HepG2 (cell line): ENCODE measurements at regions not wholly inside any gene's neighbourhood (a gene's known extent, or its start where the extent isn't known, plus 50 kb on each side); places are given as distances from the start of the nearest gene placed in this dataset.

Experiments
- ARNTL ChIP-seq: sonication (generic); formaldehyde crosslinking; IDR thresholded peaks from 2 replicates; pipeline ENCODE4 v1.4.0; 2020; ENCODE audit warnings: mild to moderate bottlenecking, missing genetic modification reagents
- NFE2L1 ChIP-seq: sonication (generic); formaldehyde crosslinking; IDR thresholded peaks from 2 replicates; pipeline ENCODE4 v1.4.0; 2020; ENCODE audit warnings: missing genetic modification reagents, mild to moderate bottlenecking, borderline replicate concordance
- NR2F1 ChIP-seq, 2 experiments: fragments of 450-650 bp in 1 of 2; formaldehyde crosslinking in 1 of 2; IDR thresholded peaks; 2 replicates each; pipeline versions ENCODE4 v1.5.0 to v1.6.1; 2016 to 2020; ENCODE audit warnings: mild to moderate bottlenecking in 1 of 2, missing compliant biosample characterization in 1 of 2, missing genetic modification reagents in 1 of 2, moderate library complexity in 1 of 2
- NR2F6 ChIP-seq, 2 experiments: IDR thresholded peaks; 2 replicates each; pipeline ENCODE4 v1.6.1; 2016; ENCODE audit warnings: antibody characterized with exemption in 1 of 2, mild to moderate bottlenecking in 1 of 2
- SMARCE1 ChIP-seq: fragments of 450-650 bp; IDR thresholded peaks from 2 replicates; pipeline ENCODE4 v1.6.1; 2017; ENCODE audit warnings: borderline replicate concordance
- SRSF9 ChIP-seq: fragments of 200-400 bp; formaldehyde crosslinking; IDR thresholded peaks from 2 replicates; pipeline ENCODE4 v1.6.1; 2018; ENCODE audit warnings: borderline replicate concordance, mild to moderate bottlenecking, low read depth, low read length; ENCODE audit not compliant: insufficient read depth, poor library complexity, severe bottlenecking
- ZNF235 ChIP-seq: sonication (generic); formaldehyde crosslinking; IDR thresholded peaks from 2 replicates; pipeline ENCODE4 v1.8.1; 2023; ENCODE audit warnings: mild to moderate bottlenecking, missing genetic modification reagents, borderline replicate concordance
- TF ChIP-seq, protein P1 (sequence below), 2 experiments: sonication (generic) in 1 of 2; formaldehyde crosslinking in 1 of 2; IDR thresholded peaks; 2 replicates each; pipeline versions ENCODE4 v1.4.0 to v1.6.1; 2018 to 2020; ENCODE audit warnings: missing genetic modification reagents in 2 of 2, borderline replicate concordance in 1 of 2, low read depth in 1 of 2, mild to moderate bottlenecking in 1 of 2, missing biosample characterization in 1 of 2
- TF ChIP-seq, protein P2 (sequence below), 2 experiments: IDR thresholded peaks; 2 replicates each; pipeline ENCODE4 v1.6.1; 2011 to 2012; ENCODE audit warnings: low read length in 2 of 2, borderline replicate concordance in 1 of 2, low read depth in 1 of 2, mild to moderate bottlenecking in 1 of 2, moderate library complexity in 1 of 2
- TF ChIP-seq, protein P3 (sequence below): sonication (generic); formaldehyde crosslinking; IDR thresholded peaks from 2 replicates; pipeline ENCODE4 v1.9.0; 2022; ENCODE audit warnings: missing genetic modification reagents, mild to moderate bottlenecking, borderline replicate concordance
- TF ChIP-seq, protein P4 (sequence below): sonication (generic); formaldehyde crosslinking; IDR thresholded peaks from 2 replicates; pipeline ENCODE4 v1.5.0; 2020; ENCODE audit warnings: missing genetic modification reagents
- TF ChIP-seq, protein P5 (sequence below): sonication (generic); formaldehyde crosslinking; IDR thresholded peaks from 2 replicates; pipeline ENCODE4 v1.5.0; 2020; ENCODE audit warnings: mild to moderate bottlenecking, missing genetic modification reagents, moderate library complexity
- TF ChIP-seq, protein P6 (sequence below): sonication (generic); formaldehyde crosslinking; IDR thresholded peaks from 2 replicates; pipeline ENCODE4 v1.8.0; 2022; ENCODE audit warnings: missing genetic modification reagents, mild to moderate bottlenecking, borderline replicate concordance

DNA sequence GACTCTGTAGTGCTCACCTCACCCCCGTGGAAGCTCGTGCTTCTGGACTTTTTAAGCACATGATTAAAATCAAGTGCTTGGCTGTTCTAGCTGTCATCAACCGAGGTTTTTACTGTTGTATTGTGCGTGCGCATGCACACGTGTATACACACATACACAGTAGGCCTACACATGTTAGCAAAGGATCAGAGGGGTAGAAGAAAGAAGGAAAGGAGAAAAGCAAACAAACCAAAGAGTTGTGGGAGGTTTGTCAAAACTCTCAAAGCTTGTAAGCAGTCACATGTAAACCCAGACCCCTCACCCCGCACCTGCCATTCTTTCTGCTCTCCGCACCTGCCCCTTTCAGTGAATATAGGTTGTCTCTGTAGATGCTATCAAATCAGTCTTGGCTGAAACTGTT lies 311.8 kb downstream of the HS3ST1 start:
- TF ChIP-seq SRSF9 (no peak), NFE2L1 (no peak), ZNF235 (CRISPR knock-in tag) (no peak), NR2F6 (IDR thresholded peaks at IDR 0.05) (no peak), NR2F6 (CRISPR knock-in tag; IDR thresholded peaks at IDR 0.05) (no peak), NR2F1 (CRISPR knock-in tag; IDR thresholded peaks at IDR 0.05) (no peak), SMARCE1 (no peak), ARNTL (CRISPR knock-in tag) (no peak)
- TF ChIP-seq, protein P1, sequence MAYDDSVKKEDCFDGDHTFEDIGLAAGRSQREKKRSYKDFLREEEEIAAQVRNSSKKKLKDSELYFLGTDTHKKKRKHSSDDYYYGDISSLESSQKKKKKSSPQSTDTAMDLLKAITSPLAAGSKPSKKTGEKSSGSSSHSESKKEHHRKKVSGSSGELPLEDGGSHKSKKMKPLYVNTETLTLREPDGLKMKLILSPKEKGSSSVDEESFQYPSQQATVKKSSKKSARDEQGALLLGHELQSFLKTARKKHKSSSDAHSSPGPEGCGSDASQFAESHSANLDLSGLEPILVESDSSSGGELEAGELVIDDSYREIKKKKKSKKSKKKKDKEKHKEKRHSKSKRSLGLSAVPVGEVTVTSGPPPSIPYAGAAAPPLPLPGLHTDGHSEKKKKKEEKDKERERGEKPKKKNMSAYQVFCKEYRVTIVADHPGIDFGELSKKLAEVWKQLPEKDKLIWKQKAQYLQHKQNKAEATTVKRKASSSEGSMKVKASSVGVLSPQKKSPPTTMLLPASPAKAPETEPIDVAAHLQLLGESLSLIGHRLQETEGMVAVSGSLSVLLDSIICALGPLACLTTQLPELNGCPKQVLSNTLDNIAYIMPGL (CRISPR knock-in tag; IDR thresholded peaks at IDR 0.05; ENCODE audit: borderline replicate concordance in 1 of 2, low read depth in 1 of 2): no peak
- TF ChIP-seq, protein P2, sequence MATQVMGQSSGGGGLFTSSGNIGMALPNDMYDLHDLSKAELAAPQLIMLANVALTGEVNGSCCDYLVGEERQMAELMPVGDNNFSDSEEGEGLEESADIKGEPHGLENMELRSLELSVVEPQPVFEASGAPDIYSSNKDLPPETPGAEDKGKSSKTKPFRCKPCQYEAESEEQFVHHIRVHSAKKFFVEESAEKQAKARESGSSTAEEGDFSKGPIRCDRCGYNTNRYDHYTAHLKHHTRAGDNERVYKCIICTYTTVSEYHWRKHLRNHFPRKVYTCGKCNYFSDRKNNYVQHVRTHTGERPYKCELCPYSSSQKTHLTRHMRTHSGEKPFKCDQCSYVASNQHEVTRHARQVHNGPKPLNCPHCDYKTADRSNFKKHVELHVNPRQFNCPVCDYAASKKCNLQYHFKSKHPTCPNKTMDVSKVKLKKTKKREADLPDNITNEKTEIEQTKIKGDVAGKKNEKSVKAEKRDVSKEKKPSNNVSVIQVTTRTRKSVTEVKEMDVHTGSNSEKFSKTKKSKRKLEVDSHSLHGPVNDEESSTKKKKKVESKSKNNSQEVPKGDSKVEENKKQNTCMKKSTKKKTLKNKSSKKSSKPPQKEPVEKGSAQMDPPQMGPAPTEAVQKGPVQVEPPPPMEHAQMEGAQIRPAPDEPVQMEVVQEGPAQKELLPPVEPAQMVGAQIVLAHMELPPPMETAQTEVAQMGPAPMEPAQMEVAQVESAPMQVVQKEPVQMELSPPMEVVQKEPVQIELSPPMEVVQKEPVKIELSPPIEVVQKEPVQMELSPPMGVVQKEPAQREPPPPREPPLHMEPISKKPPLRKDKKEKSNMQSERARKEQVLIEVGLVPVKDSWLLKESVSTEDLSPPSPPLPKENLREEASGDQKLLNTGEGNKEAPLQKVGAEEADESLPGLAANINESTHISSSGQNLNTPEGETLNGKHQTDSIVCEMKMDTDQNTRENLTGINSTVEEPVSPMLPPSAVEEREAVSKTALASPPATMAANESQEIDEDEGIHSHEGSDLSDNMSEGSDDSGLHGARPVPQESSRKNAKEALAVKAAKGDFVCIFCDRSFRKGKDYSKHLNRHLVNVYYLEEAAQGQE (IDR thresholded peaks at IDR 0.05; ENCODE audit: borderline replicate concordance in 1 of 2, low read depth in 1 of 2, low read length in 2 of 2): no peak
- TF ChIP-seq, protein P3, sequence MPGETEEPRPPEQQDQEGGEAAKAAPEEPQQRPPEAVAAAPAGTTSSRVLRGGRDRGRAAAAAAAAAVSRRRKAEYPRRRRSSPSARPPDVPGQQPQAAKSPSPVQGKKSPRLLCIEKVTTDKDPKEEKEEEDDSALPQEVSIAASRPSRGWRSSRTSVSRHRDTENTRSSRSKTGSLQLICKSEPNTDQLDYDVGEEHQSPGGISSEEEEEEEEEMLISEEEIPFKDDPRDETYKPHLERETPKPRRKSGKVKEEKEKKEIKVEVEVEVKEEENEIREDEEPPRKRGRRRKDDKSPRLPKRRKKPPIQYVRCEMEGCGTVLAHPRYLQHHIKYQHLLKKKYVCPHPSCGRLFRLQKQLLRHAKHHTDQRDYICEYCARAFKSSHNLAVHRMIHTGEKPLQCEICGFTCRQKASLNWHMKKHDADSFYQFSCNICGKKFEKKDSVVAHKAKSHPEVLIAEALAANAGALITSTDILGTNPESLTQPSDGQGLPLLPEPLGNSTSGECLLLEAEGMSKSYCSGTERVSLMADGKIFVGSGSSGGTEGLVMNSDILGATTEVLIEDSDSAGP (CRISPR knock-in tag): no peak
- TF ChIP-seq, protein P4, sequence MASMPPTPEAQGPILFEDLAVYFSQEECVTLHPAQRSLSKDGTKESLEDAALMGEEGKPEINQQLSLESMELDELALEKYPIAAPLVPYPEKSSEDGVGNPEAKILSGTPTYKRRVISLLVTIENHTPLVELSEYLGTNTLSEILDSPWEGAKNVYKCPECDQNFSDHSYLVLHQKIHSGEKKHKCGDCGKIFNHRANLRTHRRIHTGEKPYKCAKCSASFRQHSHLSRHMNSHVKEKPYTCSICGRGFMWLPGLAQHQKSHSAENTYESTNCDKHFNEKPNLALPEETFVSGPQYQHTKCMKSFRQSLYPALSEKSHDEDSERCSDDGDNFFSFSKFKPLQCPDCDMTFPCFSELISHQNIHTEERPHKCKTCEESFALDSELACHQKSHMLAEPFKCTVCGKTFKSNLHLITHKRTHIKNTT (CRISPR knock-in tag): no peak
- TF ChIP-seq, protein P5, sequence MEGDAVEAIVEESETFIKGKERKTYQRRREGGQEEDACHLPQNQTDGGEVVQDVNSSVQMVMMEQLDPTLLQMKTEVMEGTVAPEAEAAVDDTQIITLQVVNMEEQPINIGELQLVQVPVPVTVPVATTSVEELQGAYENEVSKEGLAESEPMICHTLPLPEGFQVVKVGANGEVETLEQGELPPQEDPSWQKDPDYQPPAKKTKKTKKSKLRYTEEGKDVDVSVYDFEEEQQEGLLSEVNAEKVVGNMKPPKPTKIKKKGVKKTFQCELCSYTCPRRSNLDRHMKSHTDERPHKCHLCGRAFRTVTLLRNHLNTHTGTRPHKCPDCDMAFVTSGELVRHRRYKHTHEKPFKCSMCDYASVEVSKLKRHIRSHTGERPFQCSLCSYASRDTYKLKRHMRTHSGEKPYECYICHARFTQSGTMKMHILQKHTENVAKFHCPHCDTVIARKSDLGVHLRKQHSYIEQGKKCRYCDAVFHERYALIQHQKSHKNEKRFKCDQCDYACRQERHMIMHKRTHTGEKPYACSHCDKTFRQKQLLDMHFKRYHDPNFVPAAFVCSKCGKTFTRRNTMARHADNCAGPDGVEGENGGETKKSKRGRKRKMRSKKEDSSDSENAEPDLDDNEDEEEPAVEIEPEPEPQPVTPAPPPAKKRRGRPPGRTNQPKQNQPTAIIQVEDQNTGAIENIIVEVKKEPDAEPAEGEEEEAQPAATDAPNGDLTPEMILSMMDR: no peak
- TF ChIP-seq, protein P6, sequence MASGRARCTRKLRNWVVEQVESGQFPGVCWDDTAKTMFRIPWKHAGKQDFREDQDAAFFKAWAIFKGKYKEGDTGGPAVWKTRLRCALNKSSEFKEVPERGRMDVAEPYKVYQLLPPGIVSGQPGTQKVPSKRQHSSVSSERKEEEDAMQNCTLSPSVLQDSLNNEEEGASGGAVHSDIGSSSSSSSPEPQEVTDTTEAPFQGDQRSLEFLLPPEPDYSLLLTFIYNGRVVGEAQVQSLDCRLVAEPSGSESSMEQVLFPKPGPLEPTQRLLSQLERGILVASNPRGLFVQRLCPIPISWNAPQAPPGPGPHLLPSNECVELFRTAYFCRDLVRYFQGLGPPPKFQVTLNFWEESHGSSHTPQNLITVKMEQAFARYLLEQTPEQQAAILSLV (CRISPR knock-in tag): no peak
